H9 (cell line): ENCODE measurements at regions not wholly inside any gene's neighbourhood (a gene's known extent, or its start where the extent isn't known, plus 50 kb on each side); places are given as distances from the start of the nearest gene placed in this dataset.

Source experiments
- DNase-seq: peaks from one replicate; pipeline ENCODE4 v3.0.0-alpha.2; 2017
- H2AFZ ChIP-seq: one replicate; pipeline ENCODE4 v1.6.1; 2013; ENCODE audit warnings: mild to moderate bottlenecking, low read length, control low read depth, moderate library complexity
- H2AK5ac ChIP-seq: 2 replicates; pipeline ENCODE4 v1.6.1; 2013; ENCODE audit warnings: low read length, control low read depth, mixed read lengths; ENCODE audit not compliant: insufficient read length
- H2BK120ac ChIP-seq: one replicate; pipeline ENCODE4 v1.6.1; 2013; ENCODE audit warnings: low read depth, mild to moderate bottlenecking, low read length, control low read depth, inconsistent platforms; ENCODE audit not compliant: poor library complexity, severe bottlenecking
- H2BK12ac ChIP-seq: 2 replicates; pipeline ENCODE4 v1.6.1; 2013; ENCODE audit warnings: low read length, control low read depth, mixed read lengths, low read depth; ENCODE audit not compliant: insufficient read length
- H2BK15ac ChIP-seq: 2 replicates; pipeline ENCODE4 v1.6.1; 2013; ENCODE audit warnings: low read depth, low read length, control low read depth
- H2BK20ac ChIP-seq: one replicate; pipeline ENCODE4 v1.6.1; 2013; ENCODE audit warnings: low read depth, mild to moderate bottlenecking, low read length, control low read depth, inconsistent platforms; ENCODE audit not compliant: poor library complexity, severe bottlenecking
- H2BK5ac ChIP-seq: 2 replicates; pipeline ENCODE4 v1.6.1; 2013; ENCODE audit warnings: low read length, control low read depth, mixed read lengths; ENCODE audit not compliant: insufficient read length
- H3K14ac ChIP-seq: 2 replicates; pipeline ENCODE4 v1.6.1; 2013; ENCODE audit warnings: low read length, control low read depth; ENCODE audit not compliant: insufficient read depth
- H3K18ac ChIP-seq: 2 replicates; pipeline ENCODE4 v1.6.1; 2013; ENCODE audit warnings: low read depth, mild to moderate bottlenecking, mixed read lengths, low read length, control low read depth; ENCODE audit not compliant: insufficient read length
- H3K23ac ChIP-seq: 2 replicates; pipeline ENCODE4 v1.6.1; 2013; ENCODE audit warnings: low read length, control low read depth, mixed read lengths, low read depth; ENCODE audit not compliant: insufficient read length
- H3K23me2 ChIP-seq: 2 replicates; pipeline ENCODE4 v1.6.1; 2013; ENCODE audit warnings: low read depth, mild to moderate bottlenecking, mixed read lengths, low read length, control low read depth; ENCODE audit not compliant: insufficient read length, poor library complexity, severe bottlenecking
- H3K27ac ChIP-seq: 2 replicates; pipeline ENCODE4 v1.5.1; 2013; ENCODE audit warnings: low read length, control low read depth, mixed read lengths, low read depth; ENCODE audit not compliant: insufficient read length
- H3K27me3 ChIP-seq: 2 replicates; pipeline ENCODE4 v1.6.1; 2013; ENCODE audit warnings: low read length, control low read depth, inconsistent platforms; ENCODE audit not compliant: insufficient read depth
- H3K4ac ChIP-seq: 2 replicates; pipeline ENCODE4 v1.6.1; 2013; ENCODE audit warnings: low read depth, mild to moderate bottlenecking, control low read depth, inconsistent platforms, low read length, moderate library complexity
- H3K4me1 ChIP-seq: 2 replicates; pipeline ENCODE4 v1.6.1; 2013; ENCODE audit warnings: low read length, control low read depth, inconsistent platforms; ENCODE audit not compliant: insufficient read depth
- H3K4me2 ChIP-seq: 2 replicates; pipeline ENCODE4 v1.6.1; 2013; ENCODE audit warnings: low read length, control low read depth, mixed read lengths; ENCODE audit not compliant: insufficient read length, insufficient read depth
- H3K56ac ChIP-seq: 2 replicates; pipeline ENCODE4 v1.6.1; 2013; ENCODE audit warnings: low read depth, mild to moderate bottlenecking, mixed read lengths, low read length, control low read depth; ENCODE audit not compliant: insufficient read length
- H3K79me1 ChIP-seq: 2 replicates; pipeline ENCODE4 v1.6.1; 2013; ENCODE audit warnings: low read depth, mild to moderate bottlenecking, moderate library complexity, low read length, control low read depth, inconsistent platforms; ENCODE audit not compliant: insufficient read depth, poor library complexity, severe bottlenecking
- H3K79me2 ChIP-seq: 2 replicates; pipeline ENCODE4 v1.6.1; 2013; ENCODE audit warnings: low read length, control low read depth, inconsistent platforms; ENCODE audit not compliant: insufficient read depth
- H3K9ac ChIP-seq: 2 replicates; pipeline ENCODE4 v1.6.1; 2013; ENCODE audit warnings: low read length, control low read depth, mixed read lengths; ENCODE audit not compliant: insufficient read length; ENCODE audit errors: extremely low read depth
- H3K9me3 ChIP-seq: one replicate; pipeline ENCODE4 v1.6.1; 2013; ENCODE audit warnings: low read depth, low read length, inconsistent platforms; ENCODE audit not compliant: control insufficient read depth
- H3T11ph ChIP-seq: one replicate; pipeline ENCODE4 v1.6.1; 2013; ENCODE audit warnings: mild to moderate bottlenecking, low read length, control low read depth, inconsistent platforms
- H4K20me1 ChIP-seq: one replicate; pipeline ENCODE4 v1.6.1; 2013; ENCODE audit not compliant: control insufficient read depth, insufficient read length, insufficient read depth
- H4K5ac ChIP-seq: 2 replicates; pipeline ENCODE4 v1.6.1; 2013; ENCODE audit warnings: low read depth, mild to moderate bottlenecking, mixed read lengths, low read length, control low read depth; ENCODE audit not compliant: insufficient read length
- H4K8ac ChIP-seq: replicated peaks from 2 replicates; pipeline ENCODE4 v1.6.1; 2013; ENCODE audit warnings: low read length, control low read depth, mixed read lengths, low read depth; ENCODE audit not compliant: insufficient read length
- H4K91ac ChIP-seq: 2 replicates; pipeline ENCODE4 v1.6.1; 2013; ENCODE audit warnings: low read depth, mild to moderate bottlenecking, moderate library complexity, mixed read lengths, low read length, control low read depth; ENCODE audit not compliant: insufficient read length
- H3K27ac Mint-ChIP-seq, 3 experiments: 2 replicates in 2 of 3; 3 replicates in 1 of 3; pipeline ENCODE4 v1.8.0; 2020 to 2021; ENCODE audit warnings: mixed read lengths in 3 of 3, mild to moderate bottlenecking in 1 of 3, moderate library complexity in 1 of 3
- H3K27me3 Mint-ChIP-seq: 2 replicates; pipeline ENCODE4 v1.8.0; 2021; ENCODE audit warnings: low read depth, mild to moderate bottlenecking, moderate library complexity, mixed read lengths
- H3K36me3 Mint-ChIP-seq, 3 experiments: 2 replicates in 2 of 3; 3 replicates in 1 of 3; pipeline ENCODE4 v1.8.0; 2020 to 2021; ENCODE audit warnings: low read depth in 3 of 3, mixed read lengths in 3 of 3; ENCODE audit not compliant: insufficient read depth in 1 of 3
- H3K4me1 Mint-ChIP-seq, 2 experiments: 2 replicates each; pipeline ENCODE4 v1.8.0; 2020; ENCODE audit warnings: mixed read lengths in 2 of 2
- H3K4me3 Mint-ChIP-seq, 2 experiments: 2 replicates in 1 of 2; 3 replicates in 1 of 2; pipeline ENCODE4 v1.8.0; 2020 to 2021; ENCODE audit warnings: mild to moderate bottlenecking in 2 of 2, mixed read lengths in 2 of 2, moderate library complexity in 1 of 2
- H3K9me3 Mint-ChIP-seq, 2 experiments: 2 replicates in 1 of 2; 3 replicates in 1 of 2; pipeline ENCODE4 v1.8.0; 2020; ENCODE audit warnings: mild to moderate bottlenecking in 2 of 2, mixed read lengths in 2 of 2, moderate library complexity in 1 of 2
- WGBS: extraction: QIAGEN DNeasy Blood & Tissue Kit; methylation state at CpG from one replicate; pipeline ENCODE4 v1.1.7; 2013; ENCODE audit warnings: missing lambda C conversion rate, low lambda C conversion rate, mixed read lengths; ENCODE audit not compliant: insufficient read length; ENCODE audit errors: extremely low coverage; 5-methylcytosine and 5-hydroxymethylcytosine counted together
- TF ChIP-seq, protein P1 (sequence below): fragments of 200-600 bp; sonication (generic); conservative IDR thresholded peaks from 3 replicates; pipeline ENCODE4 v1.8.0; 2021; ENCODE audit warnings: antibody characterized with exemption, mild to moderate bottlenecking

GRCh38 chr3:182487143-182487542, 306.2 kb upstream of the ATP11B start:
- Mint-ChIP-seq H3K27me3 (no peaks in the 10 kb centered on the region), H3K4me3 (no peak overlapping the region), H3K9me3 (no peaks in the 10 kb centered on the region), H3K4me1 (peaks cover 14 to 27% of the 10 kb centered on the region in 2 experiments), H3K36me3 (no peaks in the 10 kb centered on the region), H3K27ac (no peak overlapping the region; a peak in 1 of 7 replicates)
- H3T11ph ChIP-seq: no peak overlapping the region
- no peaks in the 10 kb centered on the region for H3K79me2 ChIP-seq
- H3K23ac ChIP-seq: no peak overlapping the region
- no peak overlapping the region for H2BK12ac ChIP-seq
- no peak overlapping the region for H3K18ac ChIP-seq
- no peaks in the 10 kb centered on the region for H3K9me3 ChIP-seq
- H2AK5ac ChIP-seq: no peak overlapping the region
- no peak overlapping the region for H2BK15ac ChIP-seq
- H3K79me1 ChIP-seq: no peaks in the 10 kb centered on the region
- no peak overlapping the region for H3K27ac ChIP-seq
- H2BK20ac ChIP-seq: no peak overlapping the region
- H3K4ac ChIP-seq: no peak overlapping the region
- no peaks in the 10 kb centered on the region for H4K20me1 ChIP-seq
- no peak overlapping the region for H3K14ac ChIP-seq
- H4K8ac ChIP-seq: no peak overlapping the region
- no peak overlapping the region for H3K56ac ChIP-seq
- H4K91ac ChIP-seq: no peak overlapping the region
- no peak overlapping the region for H3K4me2 ChIP-seq
- DNase-seq: no peak
- no peak overlapping the region for H2BK120ac ChIP-seq
- H3K4me1 ChIP-seq: peaks cover 2% of the 10 kb centered on the region; the same call in 1 of the 2 replicates
- H3K27me3 ChIP-seq: no peaks in the 10 kb centered on the region
- no peak overlapping the region for H3K9ac ChIP-seq
- WGBS: no CpG with 5 or more reads among the region's 3 CpGs
- H2AFZ ChIP-seq: no peak overlapping the region
- H2BK5ac ChIP-seq: no peak overlapping the region
- H4K5ac ChIP-seq: no peak overlapping the region
- TF ChIP-seq, protein P1, sequence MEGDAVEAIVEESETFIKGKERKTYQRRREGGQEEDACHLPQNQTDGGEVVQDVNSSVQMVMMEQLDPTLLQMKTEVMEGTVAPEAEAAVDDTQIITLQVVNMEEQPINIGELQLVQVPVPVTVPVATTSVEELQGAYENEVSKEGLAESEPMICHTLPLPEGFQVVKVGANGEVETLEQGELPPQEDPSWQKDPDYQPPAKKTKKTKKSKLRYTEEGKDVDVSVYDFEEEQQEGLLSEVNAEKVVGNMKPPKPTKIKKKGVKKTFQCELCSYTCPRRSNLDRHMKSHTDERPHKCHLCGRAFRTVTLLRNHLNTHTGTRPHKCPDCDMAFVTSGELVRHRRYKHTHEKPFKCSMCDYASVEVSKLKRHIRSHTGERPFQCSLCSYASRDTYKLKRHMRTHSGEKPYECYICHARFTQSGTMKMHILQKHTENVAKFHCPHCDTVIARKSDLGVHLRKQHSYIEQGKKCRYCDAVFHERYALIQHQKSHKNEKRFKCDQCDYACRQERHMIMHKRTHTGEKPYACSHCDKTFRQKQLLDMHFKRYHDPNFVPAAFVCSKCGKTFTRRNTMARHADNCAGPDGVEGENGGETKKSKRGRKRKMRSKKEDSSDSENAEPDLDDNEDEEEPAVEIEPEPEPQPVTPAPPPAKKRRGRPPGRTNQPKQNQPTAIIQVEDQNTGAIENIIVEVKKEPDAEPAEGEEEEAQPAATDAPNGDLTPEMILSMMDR: no peak
- no peaks in the 10 kb centered on the region for H3K23me2 ChIP-seq
